HuH-7.5 (cell line): ENCODE measurements at regions not wholly inside any gene's neighbourhood (a gene's known extent, or its start where the extent isn't known, plus 50 kb on each side); places are given as distances from the start of the nearest gene placed in this dataset.
"Not testable (repeated sequence)": the region's sequence is repeated elsewhere in the genome, so short reads cannot be mapped to it uniquely, and the experiment has no call there.

Source experiments
- DNase-seq: peaks from one replicate; pipeline ENCODE4 v3.0.0; 2011; ENCODE audit warnings: low spot score

DNA sequence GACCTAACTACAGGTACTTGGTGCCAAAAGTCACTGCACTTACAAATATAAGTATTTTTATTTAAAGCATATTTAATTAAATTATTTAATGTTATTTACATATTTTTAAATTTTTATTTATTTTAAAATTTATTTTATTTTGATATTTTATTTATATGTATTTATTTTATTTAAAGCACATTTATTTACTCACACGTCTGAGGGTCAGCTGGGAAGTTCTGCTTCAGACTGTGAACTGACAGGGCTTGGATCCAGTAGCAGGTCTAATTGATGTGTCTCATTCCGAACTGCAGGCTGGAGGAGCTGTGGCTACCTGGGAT lies 392.5 kb downstream of the GBA3 start:
- DNase-seq = no peak

DNA sequence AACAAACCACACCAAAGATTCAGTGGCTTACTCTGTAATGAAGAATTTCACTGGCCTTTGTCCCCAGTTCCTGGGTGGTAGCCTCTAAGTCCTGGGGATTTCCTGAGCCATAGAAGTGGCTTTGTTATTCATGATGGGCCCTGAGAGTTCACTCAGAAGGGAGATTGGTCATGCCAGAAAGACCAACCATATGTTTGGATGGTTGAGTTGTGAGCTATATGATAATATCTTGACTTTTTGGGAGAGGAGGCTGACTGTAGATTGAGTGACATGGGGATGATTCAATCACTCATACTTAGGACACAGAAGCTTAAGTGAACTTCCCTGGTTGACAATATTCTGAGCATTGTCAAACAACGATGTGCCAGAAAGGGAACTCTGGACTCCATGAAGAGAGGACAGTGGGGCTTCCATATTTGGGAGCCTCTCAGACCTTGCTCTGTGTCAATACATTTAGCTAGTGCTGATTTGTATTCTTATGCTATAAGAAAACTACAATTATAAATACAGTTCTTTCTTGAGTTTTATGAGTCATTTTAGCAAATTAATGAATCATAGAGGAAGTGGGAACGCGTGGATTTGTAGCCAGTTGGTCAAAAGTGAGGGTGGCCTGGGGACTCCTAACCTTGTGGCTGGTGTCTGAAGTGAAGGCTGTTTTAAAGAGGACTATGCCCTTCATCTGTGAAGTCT lies 392.0 kb downstream of the GBA3 start:
- DNase-seq = no peak

DNA sequence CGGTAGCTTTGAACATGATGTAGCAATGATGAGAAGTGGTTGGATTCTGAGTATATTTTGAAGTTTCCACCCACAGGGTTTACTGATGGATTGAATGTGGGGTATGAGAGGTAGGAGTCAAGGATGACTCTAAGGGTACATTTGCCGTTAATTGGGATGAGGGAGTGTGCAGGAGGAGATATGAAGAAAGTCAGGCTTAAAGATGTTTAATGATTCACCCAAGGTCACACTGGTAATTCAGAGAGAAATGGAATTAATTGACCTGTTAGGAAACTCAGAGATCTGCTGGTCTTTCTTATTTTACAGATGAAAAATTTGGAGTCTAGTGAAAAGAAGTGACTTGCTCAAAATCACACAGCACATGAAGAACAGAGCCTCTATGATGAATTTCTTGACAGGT lies 390.7 kb downstream of the GBA3 start:
- no peak for DNase-seq

DNA sequence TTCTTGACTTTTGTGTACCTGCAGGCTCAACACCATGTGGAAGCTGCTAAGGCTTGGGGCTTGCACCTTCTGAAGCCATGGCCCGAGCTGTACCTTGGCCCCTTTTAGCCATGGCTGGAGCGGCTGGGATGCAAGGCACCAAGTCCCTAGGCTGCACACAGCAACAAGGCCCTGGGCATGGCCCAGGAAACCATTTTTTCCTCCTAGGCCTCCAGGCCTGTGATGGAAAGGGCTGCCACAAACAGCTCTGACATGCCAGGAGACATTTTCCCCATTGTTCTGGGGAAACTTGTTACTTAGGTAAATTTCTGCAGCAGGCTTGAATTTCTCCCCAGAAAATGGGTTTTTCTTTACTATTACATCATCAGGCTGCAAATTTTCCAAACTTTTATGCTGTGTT lies 387.4 kb downstream of the GBA3 start:
- not testable (repeated sequence) for DNase-seq

DNA sequence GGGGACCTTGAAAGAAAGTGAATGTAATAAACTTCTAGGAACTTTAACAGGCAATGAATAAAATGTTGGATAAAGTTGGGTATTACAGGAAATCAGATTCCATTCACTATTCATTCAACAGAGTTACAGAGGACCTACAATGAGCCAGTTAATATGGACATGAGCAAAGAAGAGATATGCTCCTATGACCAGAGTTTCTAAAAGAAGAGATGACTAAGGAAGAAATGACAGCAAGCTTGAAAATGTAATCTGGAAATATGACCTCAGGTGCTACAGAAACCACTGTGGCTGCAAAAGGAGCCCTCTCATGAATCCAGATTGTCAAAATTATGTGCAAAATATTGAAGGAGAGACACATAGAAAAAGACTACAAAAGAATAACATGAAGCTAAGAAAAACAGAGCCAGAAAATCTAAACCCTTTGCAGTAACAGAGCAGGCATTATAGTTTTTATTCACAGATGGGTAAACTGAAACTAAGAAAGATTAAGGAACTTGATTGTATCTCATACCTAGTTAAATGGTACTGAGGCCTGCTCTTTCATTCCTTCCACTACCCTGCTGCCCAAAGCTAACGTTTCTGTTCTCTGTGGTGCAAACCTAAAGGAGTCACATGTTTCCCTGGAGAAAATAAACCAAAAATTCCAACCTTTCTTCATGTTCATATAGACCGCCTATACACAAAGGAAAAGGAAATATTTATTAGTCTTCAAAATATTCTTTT lies 378.3 kb downstream of the GBA3 start:
- no peak for DNase-seq

DNA sequence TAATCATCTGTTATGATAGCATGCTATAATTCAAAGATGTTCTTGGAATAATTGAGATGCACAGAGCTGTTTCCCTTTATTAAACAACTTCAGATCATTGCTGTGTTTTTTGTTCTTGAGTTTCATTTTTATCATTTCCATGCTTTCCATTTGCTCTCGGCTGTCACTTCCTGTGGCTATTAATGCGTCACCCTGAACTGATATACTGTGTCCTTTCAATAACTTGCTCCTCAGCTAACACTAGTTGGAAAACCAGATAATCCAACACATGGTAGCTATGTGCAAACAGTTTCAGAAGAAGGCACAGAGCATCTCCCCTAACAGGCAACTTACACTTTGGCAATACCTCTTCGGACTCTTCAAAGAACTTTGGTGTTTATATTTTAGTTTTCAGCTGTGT lies 376.0 kb downstream of the GBA3 start:
- DNase-seq = no peak

DNA sequence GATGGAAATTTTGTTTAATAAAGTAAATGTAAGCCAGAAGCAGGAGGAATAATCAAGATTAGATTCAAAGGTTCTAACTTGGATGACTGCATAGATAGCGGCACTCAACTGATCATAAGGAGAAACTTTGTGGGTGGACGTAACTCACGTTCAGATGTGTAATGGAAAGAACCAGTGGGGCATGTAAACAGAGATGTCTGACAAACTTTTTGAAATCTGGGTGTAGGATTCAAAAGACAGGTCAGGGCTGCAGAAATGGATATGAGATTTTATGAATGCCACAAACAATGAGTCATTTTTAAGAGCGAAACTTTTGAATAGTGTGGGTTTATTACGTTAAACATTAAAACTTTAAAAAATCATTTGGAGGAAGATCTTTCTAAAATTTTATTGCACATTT lies 375.6 kb downstream of the GBA3 start:
- DNase-seq = no peak

DNA sequence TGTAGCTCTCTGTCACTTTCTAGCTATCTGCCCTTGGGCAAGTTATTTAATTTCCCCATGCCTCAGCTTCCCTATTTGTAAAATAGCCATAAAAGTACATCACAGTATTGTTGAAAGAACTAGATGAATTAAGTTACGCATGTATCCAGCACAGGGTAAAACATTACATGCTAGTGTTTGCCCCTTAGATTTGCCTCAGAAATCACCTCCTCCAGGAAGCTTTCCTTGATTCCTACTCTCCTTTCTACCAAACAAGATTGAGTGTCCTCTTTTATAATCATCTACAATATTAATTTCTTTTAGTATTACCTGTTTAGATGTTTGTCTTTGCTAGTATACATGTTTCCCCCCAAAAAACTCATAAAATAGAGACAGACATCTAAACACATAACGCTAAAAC lies 369.5 kb downstream of the GBA3 start:
- no peak for DNase-seq

DNA sequence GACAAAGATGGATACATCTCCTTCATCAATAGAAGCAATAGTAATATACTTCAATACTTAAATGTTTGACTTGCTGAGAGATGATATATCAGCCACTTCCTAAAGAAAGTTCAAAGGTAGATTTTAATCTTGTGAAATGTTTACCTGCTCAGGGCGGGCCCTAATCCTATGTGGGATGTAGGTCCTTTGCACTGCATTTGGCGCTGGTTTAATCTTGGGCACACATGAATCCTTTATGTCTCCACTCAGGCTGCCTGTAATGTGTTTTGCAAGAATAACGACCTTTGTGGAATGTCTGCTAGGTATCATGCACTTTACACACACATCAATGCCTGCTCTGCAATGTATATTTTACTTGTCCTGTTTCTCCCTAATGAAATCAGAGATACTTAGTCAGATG lies 368.7 kb downstream of the GBA3 start:
- DNase-seq = peak; percentile 27

DNA sequence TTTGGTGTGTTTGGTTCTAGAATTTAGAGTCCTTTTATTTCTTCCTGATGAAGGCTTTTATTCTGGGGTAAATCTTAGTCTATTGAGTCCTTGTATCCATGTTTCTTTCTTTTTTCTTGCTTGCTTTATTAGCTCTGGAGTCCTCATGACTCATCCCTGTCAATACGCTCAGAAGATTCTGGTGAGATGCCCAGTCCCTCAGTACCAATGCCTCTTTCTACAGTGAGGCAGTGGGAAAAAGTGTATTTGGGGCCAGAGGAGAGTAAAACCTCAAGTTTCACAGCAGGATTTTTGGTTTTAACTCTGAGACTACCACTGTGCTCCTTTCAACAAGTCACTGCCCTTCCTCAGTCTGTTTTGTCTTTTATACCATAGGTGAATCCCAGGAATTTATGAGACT lies 368.0 kb downstream of the GBA3 start:
- no peak for DNase-seq

DNA sequence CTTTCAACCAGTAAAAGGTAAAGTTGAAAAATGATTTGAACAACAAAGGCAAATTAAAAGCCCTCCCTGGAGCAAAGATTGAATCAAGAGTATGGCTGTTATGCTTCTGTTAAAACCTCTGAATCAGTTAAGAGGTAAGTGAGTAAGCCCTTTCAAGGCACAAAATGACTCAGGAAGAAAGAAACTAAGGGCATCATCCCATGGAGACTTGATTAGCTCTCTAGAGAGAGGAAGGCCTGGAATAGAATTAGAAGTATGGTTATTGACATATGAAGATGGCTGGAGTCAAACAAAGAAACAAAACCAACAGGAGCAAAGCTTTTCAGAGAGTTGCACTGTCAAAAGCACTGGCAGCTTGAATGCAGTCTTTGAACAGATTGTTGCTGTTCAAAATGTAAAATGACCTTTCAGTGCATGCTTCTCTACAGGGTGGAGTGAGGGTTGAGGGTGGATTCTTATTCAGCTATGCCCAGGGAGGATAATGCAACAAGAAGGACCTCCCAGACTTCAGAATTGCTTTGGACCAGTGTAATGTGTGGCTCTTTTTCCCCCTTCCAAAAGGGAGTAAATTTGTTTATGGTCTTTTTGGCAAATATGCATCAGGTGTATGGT lies 365.5 kb downstream of the GBA3 start:
- no peak for DNase-seq

DNA sequence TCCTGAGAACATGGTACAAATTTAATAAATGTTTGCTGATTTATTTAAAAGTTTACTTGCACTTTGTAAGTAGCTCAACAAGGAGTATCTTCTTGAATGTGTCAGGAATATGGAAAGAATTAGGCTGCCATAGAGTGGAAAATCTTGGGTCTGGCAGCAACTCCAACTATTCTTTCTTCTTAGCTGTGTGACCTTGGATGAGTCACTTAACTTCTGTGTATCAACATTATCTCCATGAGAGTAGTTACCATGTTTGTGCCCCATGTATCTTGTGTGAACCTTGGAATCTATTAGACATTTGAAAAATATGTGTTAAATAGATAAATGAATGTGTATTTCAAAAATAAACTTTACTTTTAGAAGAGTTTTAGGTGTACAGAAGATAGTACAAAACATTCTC lies 348.8 kb downstream of the GBA3 start:
- DNase-seq = no peak

DNA sequence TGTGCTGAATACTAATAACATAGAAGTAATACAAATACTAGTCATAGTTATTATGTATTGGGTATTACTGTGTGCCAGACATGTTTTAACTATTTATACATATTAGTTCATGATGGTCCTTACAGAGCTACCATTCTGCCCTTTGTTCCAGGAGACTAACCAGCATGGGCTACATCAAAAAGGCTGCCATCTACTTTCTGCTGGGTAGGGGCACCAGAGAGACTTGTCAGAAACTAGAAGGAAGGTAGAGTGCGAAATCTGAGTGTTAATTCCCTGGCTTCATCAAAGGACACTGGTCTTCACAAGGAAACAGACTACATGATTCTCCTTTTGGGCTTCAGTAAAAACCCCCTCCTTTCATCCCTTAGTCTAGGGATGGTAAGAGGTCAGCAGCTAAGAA lies 347.8 kb downstream of the GBA3 start:
- no peak for DNase-seq

DNA sequence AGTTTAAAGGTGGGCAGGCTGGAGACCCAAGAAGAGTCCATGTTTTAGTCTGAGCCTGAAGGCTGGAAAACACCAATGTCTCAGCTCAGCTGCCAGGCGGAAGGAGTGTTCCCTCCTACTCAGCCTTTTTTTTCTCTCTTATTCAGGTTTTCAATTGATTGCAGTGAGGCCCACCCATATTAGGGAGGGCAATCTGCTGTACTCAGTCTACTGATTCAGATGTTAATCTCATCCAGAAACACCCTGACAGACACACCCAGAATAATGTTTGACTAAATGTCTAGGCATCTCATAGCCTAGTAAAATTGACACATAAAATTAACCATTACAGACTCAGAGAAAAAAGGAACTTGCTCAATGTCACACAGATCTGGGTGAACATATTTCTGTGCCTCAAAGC lies 347.1 kb downstream of the GBA3 start:
- no peak for DNase-seq

DNA sequence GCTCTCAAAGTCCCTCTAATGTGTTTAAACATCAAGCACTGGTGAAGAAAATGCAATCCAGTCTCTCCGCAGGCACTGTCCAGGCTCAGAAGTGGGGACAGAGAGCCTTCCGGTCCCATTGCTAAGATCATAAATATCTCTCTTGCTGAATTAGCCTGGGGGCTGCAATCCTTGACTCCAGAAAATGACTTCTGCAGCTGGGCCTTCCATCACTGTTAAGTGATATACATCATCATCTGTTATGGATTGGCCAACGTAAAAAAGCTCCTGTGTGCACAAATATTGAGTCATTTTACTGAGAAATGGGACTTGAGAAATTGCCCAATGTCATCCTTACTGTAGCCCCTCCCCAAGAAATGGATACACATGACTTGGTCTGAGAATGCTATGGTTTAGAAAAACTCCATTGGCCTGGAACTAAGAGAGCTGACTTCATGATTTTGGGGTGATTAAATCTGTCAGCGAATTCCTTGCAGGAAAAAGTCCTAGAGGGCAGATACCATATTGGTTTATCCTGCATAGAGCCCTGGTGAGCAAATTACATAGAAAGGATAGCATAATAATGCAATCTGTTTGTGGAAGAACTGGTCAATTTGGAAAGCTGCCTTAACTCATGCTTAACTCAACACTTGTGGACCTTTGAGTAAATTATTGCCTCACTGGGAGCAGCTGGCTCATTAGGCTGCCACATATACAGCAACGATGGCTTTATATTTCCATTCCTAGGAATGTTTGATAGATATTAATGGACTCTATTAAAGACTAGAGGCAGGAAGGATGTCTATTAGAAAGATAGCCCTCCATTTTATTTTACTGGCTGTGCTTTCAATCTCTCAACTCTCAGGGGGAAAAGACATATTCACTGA lies 346.1 kb downstream of the GBA3 start:
- DNase-seq = no peak

DNA sequence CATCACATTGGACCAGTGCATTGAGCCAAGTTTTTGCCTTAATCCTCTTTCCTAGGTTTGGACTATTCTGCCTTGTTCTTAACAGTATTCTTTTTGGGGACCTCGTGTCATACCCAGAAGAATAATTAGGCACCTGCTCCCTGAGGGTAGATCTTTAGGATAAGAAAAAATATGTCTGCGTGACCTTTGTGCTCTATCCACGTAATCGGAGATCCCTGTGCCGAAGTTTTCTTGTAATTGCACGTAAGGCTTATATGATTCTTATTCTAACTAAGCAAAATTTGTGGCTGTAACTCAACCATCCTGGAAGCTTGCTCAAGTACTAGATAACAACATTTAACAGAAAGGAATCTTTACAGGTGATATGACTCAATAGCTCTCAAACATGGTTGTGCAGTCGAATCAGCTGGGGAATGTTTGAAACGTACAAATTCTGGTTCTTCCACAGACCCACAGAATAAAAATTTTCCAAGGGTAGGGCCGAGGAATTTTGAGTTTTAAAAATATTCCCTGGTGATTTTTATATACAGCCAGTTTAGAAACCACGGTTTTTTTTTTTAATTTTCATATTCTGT lies 344.3 kb downstream of the GBA3 start:
- DNase-seq = no peak

DNA sequence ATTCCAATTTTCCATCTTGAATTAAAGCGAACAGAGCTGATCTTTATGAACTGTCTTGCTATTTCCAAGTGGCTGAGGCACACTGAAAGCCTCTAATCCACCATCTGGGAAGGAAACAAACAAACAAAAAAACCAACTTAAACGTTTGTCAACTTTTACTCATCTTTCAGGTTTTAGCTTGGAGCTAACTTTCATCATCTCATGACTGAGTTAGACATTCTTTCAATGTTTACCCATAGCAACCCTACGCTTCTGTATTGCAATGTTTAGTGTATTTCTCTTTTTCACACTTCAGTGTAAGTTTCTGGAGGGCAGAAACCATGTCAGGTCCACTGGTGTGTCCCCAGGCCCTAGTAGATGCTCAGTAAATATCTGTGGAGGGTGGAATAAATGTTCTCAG lies 343.8 kb downstream of the GBA3 start:
- DNase-seq = no peak

DNA sequence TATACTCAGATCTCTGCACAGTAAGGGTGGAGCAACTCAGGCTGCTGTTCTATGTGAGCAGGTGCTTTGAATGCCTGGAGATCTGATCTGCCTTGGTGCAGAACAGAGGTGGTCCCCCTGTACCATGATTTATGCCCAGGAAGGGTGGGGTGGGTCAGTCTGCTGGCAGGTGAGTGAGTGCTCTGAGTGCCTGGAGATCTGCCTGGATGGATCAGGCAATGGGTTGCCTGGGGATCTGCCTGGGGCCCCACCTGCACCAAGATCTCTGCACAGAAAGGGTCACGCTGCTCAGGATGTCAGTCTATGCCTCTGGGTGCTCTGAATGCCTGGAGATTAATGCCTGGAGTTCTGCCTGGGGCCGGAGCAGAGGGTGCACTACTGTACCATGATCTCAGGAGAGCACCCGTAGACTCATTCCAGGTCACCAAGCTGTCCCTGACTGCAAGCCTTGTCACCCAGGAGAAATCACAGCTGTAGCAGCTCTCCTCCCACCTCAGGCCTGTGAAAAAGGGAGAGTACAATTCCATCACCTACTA lies 342.9 kb downstream of the GBA3 start:
- no peak for DNase-seq

DNA sequence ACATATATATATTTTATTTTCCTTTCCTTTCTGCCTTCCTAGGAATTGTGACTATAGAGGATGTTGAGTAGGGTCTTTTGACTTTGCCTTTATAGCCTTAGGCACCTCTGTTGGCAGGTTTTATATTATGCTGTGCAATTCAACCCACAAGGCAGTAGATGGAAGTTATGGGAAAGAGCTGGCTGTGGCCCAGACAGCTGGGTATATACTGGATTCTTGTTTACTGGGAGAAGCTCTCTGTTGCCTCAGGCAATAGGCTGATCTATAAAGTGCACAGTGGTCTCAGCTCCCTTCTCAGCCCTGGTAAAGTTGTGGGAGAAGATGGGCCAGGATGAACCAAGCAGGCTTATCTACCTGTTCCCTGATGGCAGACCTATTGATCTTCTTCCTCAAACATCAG lies 342.0 kb downstream of the GBA3 start:
- no peak for DNase-seq

DNA sequence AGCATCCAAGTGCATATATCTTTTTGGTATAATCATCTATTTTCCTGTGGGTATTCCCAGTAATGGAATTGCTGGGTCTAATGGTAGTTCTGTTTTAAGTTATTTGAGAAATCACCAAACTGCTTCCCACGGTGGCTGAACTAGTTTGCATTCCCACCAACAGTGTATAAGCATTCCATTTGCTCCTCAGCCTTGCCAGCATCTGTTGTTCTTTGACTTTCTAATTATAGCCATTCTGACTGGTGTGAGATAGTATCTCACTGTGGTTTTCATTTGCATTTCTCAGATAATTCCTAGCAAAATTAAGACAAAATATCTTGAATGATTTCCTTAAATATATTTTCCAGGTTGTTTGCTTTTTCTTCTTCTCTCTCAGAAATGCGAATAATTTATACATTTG lies 341.1 kb downstream of the GBA3 start:
- no peak for DNase-seq

DNA sequence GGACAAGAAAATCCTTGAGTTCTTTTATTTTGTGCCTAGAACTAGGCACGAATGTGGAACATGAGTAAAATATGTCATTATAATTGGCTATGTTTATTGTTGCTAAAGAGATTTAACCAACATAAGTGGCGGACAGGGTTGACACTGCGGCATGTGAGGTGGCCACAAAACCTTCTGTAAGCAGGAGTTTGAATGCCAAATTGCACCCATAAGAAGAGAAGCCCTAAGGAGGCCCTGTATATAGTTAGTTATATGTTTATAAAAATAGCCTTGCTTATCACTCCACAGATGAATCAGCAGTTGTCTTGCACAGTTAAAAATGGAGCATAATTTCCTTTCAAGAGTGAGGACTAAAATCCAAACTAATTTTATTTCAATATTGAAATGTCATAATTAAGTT lies 336.1 kb downstream of the GBA3 start:
- DNase-seq = no peak

DNA sequence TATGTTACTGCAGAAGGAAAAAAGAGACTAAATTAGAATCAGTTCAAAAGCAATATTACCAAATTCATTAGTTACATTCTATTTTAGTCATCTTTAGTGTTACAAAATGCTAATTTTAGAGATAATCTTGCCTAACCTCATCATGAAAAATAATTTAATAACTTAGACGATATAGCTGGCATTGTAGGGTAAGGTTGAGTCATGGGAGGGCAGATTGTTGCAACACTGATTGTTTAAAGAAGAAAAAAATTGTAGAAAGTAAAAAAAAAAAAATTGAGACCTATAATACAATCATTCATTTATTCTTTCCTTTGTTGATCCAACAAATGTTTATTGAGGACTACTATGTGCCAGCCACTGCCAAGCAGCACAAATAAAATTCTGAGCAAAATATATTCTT lies 330.9 kb downstream of the GBA3 start:
- no peak for DNase-seq
